MCF 10A (cell line): ENCODE measurements at regions not wholly inside any gene's neighbourhood (a gene's known extent, or its start where the extent isn't known, plus 50 kb on each side); places are given as distances from the start of the nearest gene placed in this dataset.

Experiments
- BruUV-seq: library from RNA; stranded (reverse); fragments of 400-500 nt; replicated peaks from 2 replicates; lab custom pipeline; 2021; lab: Mats Ljungman, UMichigan
- CTCF ChIA-PET: fragments of 300-600 bp; sonication (Branson Sonifier 250); formaldehyde crosslinking; extraction: SDS; loops from one replicate; lab custom pipeline; 2021; ENCODE audit warnings: antibody characterized with exemption, inconsistent platforms; lab: Yijun Ruan, JAX
- POLR2A ChIA-PET: fragments of 300-600, 350-650 bp; sonication (Branson Sonifier 250); formaldehyde crosslinking; extraction: SDS; loops from one replicate; lab custom pipeline; 2020; ENCODE audit warnings: antibody characterized with exemption, inconsistent platforms; lab: Yijun Ruan, JAX
- DNase-seq: peaks from one replicate; pipeline ENCODE4 v3.0.0-alpha.2; 2018; ENCODE audit not compliant: unreplicated experiment
- H3K27ac Mint-ChIP-seq: one replicate; pipeline ENCODE4 v1.8.0; 2022; ENCODE audit warnings: mild to moderate bottlenecking, low read depth, mixed read lengths; ENCODE audit not compliant: unreplicated experiment
- H3K27me3 Mint-ChIP-seq: one replicate; pipeline ENCODE4 v1.8.0; 2022; ENCODE audit warnings: mixed read lengths; ENCODE audit not compliant: insufficient read depth, unreplicated experiment
- H3K36me3 Mint-ChIP-seq: one replicate; pipeline ENCODE4 v1.8.0; 2022; ENCODE audit warnings: mild to moderate bottlenecking, moderate library complexity, mixed read lengths; ENCODE audit not compliant: insufficient read depth, unreplicated experiment
- H3K4me1 Mint-ChIP-seq: one replicate; pipeline ENCODE4 v1.8.0; 2022; ENCODE audit warnings: mixed read lengths; ENCODE audit not compliant: insufficient read depth, unreplicated experiment
- H3K4me3 Mint-ChIP-seq: one replicate; pipeline ENCODE4 v1.8.0; 2022; ENCODE audit warnings: mild to moderate bottlenecking, moderate library complexity, mixed read lengths; ENCODE audit not compliant: unreplicated experiment
- H3K9me3 Mint-ChIP-seq: one replicate; pipeline ENCODE4 v1.8.0; 2022; ENCODE audit warnings: mixed read lengths; ENCODE audit not compliant: unreplicated experiment
- intact Hi-C: fragments of 100-400 bp; cut with micrococcal nuclease; formaldehyde crosslinking; loops from 2 replicates; pipeline ENCODE4 v1.14.1; 2022
- TF ChIP-seq, protein P1 (sequence below): fragments of 200-600 bp; IDR thresholded peaks from one replicate; pipeline ENCODE4 v1.8.0; 2022; ENCODE audit warnings: antibody characterized with exemption, mild to moderate bottlenecking; ENCODE audit not compliant: unreplicated experiment

DNA sequence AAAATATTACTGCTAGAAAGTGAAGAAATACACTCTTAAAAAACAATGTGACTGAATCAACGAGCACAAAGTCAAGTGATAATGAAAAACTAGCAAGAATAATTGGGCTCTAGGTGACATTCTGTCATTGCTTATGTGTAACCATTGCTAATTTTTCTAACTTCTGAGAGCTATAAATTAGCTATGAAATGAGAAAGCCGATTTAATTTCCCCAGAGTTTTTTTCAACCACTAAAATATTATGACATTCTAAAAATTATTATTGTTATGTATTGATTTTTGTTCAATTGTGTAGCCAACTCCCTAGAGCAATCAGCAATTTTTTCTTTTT is 458.6 kb upstream of the ATXN8OS start:
- H3K36me3 Mint-ChIP-seq, result no peaks in the 10 kb centered on the region
- H3K27ac Mint-ChIP-seq, result no peak overlapping the region
- no peak for DNase-seq
- intact Hi-C loops, result no loop called here
- peaks cover 34% of the 10 kb centered on the region for H3K27me3 Mint-ChIP-seq
- no peaks in the 10 kb centered on the region for H3K9me3 Mint-ChIP-seq
- TF ChIP-seq, protein P1, sequence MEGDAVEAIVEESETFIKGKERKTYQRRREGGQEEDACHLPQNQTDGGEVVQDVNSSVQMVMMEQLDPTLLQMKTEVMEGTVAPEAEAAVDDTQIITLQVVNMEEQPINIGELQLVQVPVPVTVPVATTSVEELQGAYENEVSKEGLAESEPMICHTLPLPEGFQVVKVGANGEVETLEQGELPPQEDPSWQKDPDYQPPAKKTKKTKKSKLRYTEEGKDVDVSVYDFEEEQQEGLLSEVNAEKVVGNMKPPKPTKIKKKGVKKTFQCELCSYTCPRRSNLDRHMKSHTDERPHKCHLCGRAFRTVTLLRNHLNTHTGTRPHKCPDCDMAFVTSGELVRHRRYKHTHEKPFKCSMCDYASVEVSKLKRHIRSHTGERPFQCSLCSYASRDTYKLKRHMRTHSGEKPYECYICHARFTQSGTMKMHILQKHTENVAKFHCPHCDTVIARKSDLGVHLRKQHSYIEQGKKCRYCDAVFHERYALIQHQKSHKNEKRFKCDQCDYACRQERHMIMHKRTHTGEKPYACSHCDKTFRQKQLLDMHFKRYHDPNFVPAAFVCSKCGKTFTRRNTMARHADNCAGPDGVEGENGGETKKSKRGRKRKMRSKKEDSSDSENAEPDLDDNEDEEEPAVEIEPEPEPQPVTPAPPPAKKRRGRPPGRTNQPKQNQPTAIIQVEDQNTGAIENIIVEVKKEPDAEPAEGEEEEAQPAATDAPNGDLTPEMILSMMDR, result no peak
- H3K4me1 Mint-ChIP-seq, result no peaks in the 10 kb centered on the region
- no peak overlapping the region for H3K4me3 Mint-ChIP-seq
- ChIA-PET POLR2A (no interaction called here), CTCF (interaction anchor here (0.6 kb wide), 1 partner anchor 548 kb away, joined by 3 read pairs; no protein-coding TSS in a partner anchor)
- no TSS peak for BruUV-seq

DNA sequence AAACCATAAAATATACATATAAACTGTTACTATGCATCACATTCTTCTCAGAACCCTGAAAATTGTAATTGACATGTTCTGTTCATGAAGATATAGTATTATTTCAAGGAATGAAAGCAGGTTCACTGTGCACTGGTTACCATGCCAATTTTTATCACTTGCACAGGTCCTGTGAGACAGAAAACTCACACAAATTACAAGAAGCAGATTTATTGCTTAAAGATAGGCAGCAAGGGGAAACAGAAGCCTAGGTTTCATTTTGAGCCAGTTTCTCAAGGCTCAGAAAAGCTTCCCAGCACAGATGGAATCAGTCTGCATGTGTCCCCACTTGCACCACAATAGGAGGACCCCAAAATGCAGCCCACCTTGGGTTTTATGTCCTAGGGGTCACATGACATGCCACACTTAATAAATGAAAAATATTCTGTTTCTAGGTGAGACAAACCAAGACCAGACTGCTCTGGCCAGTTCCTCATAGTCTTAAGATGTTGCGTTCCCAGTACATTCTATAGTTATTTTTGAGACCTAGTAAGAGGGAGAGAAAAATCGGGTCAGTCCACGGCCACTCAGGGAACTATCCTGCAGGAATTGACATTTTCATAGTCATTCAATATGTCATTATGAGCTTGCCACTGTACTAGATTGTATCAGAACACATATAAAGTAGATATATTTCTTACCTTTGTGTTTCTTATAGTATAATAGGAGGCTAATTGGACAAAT is 459.1 kb upstream of the ATXN8OS start:
- TF ChIP-seq, protein P1, result no peak
- H3K27ac Mint-ChIP-seq, result no peak overlapping the region
- BruUV-seq, result no TSS peak
- no peaks in the 10 kb centered on the region for H3K9me3 Mint-ChIP-seq
- intact Hi-C loops, result no loop called here
- no peak overlapping the region for H3K4me3 Mint-ChIP-seq
- ChIA-PET POLR2A (no interaction called here), CTCF (interaction anchor here (0.6 kb wide), 1 partner anchor 547 kb away, joined by 3 read pairs; no protein-coding TSS in a partner anchor)
- peaks cover 29% of the 10 kb centered on the region for H3K27me3 Mint-ChIP-seq
- DNase-seq, result no peak
- no peaks in the 10 kb centered on the region for H3K36me3 Mint-ChIP-seq
- H3K4me1 Mint-ChIP-seq, result no peaks in the 10 kb centered on the region

DNA sequence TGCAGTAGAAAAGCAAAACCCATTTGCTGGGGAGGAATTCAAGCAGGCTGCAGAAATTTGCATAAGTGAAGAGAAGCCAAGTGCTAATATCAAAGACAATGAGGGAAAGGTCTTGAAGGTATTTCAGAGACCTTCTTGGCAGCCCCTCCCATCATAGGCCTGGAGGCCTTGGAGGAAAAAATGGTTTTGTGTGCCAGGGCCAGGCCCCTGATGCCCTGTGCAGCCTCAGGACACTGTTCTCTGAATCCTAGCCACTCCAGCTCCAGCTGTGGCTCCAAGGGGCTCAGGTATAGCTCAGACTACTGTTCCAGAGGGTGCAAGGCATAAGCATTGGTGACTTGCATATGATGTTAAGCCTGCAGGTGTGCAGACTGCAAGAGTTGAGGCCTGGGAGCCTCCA is 463.2 kb upstream of the ATXN8OS start:
- ChIA-PET CTCF (no interaction called here), POLR2A (interaction anchor here (0.7 kb wide), 1 partner anchor 59 kb away, joined by 3 read pairs; no protein-coding TSS in a partner anchor)
- no peak for DNase-seq
- intact Hi-C loops, result no loop called here
- Mint-ChIP-seq H3K9me3 (no peaks in the 10 kb centered on the region), H3K27me3 (peaks cover 6% of the 10 kb centered on the region), H3K36me3 (no peaks in the 10 kb centered on the region), H3K4me1 (no peaks in the 10 kb centered on the region), H3K27ac (no peak overlapping the region), H3K4me3 (no peak overlapping the region)
- no TSS peak for BruUV-seq
- TF ChIP-seq, protein P1, result no peak

DNA sequence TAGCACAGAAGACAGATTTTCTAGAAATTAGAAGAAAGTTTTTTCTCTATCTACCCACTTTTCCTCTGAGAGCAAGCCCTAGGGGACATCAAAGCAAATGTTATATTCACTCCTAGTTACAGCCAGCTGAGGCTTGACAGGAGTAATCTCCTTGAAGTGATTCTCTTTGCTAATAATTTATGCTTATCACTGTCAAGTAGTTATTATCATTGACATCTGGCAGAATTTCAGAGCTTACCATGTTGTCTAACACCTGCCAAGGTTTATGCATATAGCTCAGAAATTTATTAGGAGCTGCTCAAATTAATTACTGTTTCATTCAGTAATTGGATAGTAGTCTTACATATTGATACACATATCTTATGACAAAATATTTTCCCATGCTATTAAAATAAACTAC is 465.9 kb upstream of the ATXN8OS start:
- Mint-ChIP-seq H3K4me1 (no peaks in the 10 kb centered on the region), H3K4me3 (no peak overlapping the region), H3K27ac (no peak overlapping the region), H3K36me3 (no peaks in the 10 kb centered on the region), H3K9me3 (peaks cover 5% of the 10 kb centered on the region), H3K27me3 (peaks cover 20% of the 10 kb centered on the region)
- intact Hi-C loops, result no loop called here
- DNase-seq, result no peak
- TF ChIP-seq, protein P1, result no peak
- no TSS peak for BruUV-seq
- CTCF ChIA-PET, result no interaction called here
- POLR2A ChIA-PET, result no interaction called here
